CD4-positive, alpha-beta memory T cell (primary cell): ENCODE measurements at regions not wholly inside any gene's neighbourhood (a gene's known extent, or its start where the extent isn't known, plus 50 kb on each side); places are given as distances from the start of the nearest gene placed in this dataset.
A peak's percentile ranks its signal among the peaks of the same experiment; 100 is the strongest.

Source experiments
- CTCF ChIA-PET: fragments of 350-600 bp; sonication (Branson Sonifier 250); formaldehyde crosslinking; loops from one replicate; lab custom pipeline; 2021; ENCODE audit warnings: inconsistent platforms; ENCODE audit not compliant: partially characterized antibody; lab: Charles Lee
- POLR2A ChIA-PET: fragments of 350-600 bp; sonication (Branson Sonifier 250); formaldehyde crosslinking; loops from one replicate; lab custom pipeline; 2021; ENCODE audit not compliant: partially characterized antibody; lab: Charles Lee
- DNase-seq, 5 donors: peaks; one replicate each; pipeline versions ENCODE4 v3.0.0 to v3.0.0-alpha.2; 2020 to 2022; ENCODE audit warnings: mixed read lengths in 1 of 5
- H3K27ac ChIP-seq: one replicate; pipeline ENCODE4 v1.7.0; 2013; ENCODE audit warnings: low read depth, low read length
- H3K27me3 ChIP-seq: 2 replicates; pipeline ENCODE4 v1.7.0; 2013; ENCODE audit warnings: mild to moderate bottlenecking, low read length, moderate library complexity; ENCODE audit not compliant: insufficient read depth
- H3K36me3 ChIP-seq: 2 replicates; pipeline ENCODE4 v1.7.0; 2013; ENCODE audit warnings: mild to moderate bottlenecking, low read length, moderate library complexity; ENCODE audit not compliant: insufficient read depth
- H3K4me1 ChIP-seq: 2 replicates; pipeline ENCODE4 v1.7.0; 2013; ENCODE audit warnings: mild to moderate bottlenecking, low read length, moderate library complexity; ENCODE audit not compliant: insufficient read depth
- H3K4me3 ChIP-seq, 2 donors: one replicate each; pipeline ENCODE4 v1.7.0; 2013; ENCODE audit warnings: low read length in 2 of 2, mild to moderate bottlenecking in 1 of 2
- H3K9me3 ChIP-seq, 2 donors: one replicate each; pipeline ENCODE4 v1.7.0; 2013; ENCODE audit warnings: low read length in 2 of 2, control low read depth in 1 of 2; ENCODE audit not compliant: control insufficient read depth in 1 of 2
- H3K27ac Mint-ChIP-seq, 7 donors: one replicate each; pipeline ENCODE4 v1.8.0; 2020 to 2021; ENCODE audit warnings: mixed read lengths in 7 of 7, mild to moderate bottlenecking in 6 of 7, inconsistent platforms in 3 of 7, moderate library complexity in 3 of 7
- H3K27me3 Mint-ChIP-seq, 2 donors: one replicate each; pipeline ENCODE4 v1.8.0; 2020 to 2021; ENCODE audit warnings: mixed read lengths in 2 of 2
- H3K36me3 Mint-ChIP-seq, 2 donors: one replicate each; pipeline ENCODE4 v1.8.0; 2020 to 2021; ENCODE audit warnings: mixed read lengths in 2 of 2, inconsistent platforms in 1 of 2, mild to moderate bottlenecking in 1 of 2
- H3K4me1 Mint-ChIP-seq, 4 donors: one replicate each; pipeline ENCODE4 v1.8.0; 2020 to 2021; ENCODE audit warnings: mixed read lengths in 4 of 4, mild to moderate bottlenecking in 1 of 4
- H3K4me3 Mint-ChIP-seq, 8 donors: one replicate each; pipeline ENCODE4 v1.8.0; 2020 to 2021; ENCODE audit warnings: mixed read lengths in 8 of 8, mild to moderate bottlenecking in 7 of 8, moderate library complexity in 6 of 8, inconsistent platforms in 3 of 8
- H3K9me3 Mint-ChIP-seq, 8 donors: one replicate each; pipeline ENCODE4 v1.8.0; 2020 to 2021; ENCODE audit warnings: mixed read lengths in 8 of 8, mild to moderate bottlenecking in 5 of 8, inconsistent platforms in 3 of 8, moderate library complexity in 1 of 8
- intact Hi-C: fragments of 100-400 bp; cut with micrococcal nuclease; formaldehyde crosslinking; loops from one replicate; pipeline ENCODE4 v1.15.1; 2023

DNA sequence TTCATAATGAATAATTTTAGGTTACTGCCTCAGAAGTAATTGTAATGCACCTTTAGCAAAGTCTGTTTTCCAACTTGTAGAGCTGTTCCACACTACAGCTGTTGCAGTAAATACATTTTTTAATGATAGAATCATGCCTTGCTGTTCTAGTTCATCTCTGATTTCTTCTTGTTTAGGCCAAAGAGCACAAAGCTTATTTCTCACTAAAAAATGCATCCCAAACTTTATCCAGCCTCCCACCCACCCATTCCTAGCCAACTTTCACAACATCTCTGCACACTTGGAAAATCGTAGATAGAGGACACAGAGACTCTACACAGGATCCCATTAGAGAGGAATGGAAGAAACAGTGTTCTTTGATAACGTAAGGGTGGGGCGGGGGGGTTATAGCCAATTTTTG, 252.2 kb upstream of the DYNLRB2 start:
- Histone ChIP-seq H3K27me3 (no peaks in the 10 kb centered on the region), H3K9me3 (no peaks in the 10 kb centered on the region), H3K27ac (no peak overlapping the region), H3K4me1 (no peaks in the 10 kb centered on the region), H3K36me3 (no peaks in the 10 kb centered on the region), H3K4me3 (no peak overlapping the region)
- no peak for DNase-seq
- intact Hi-C loops, result no loop called here
- no peaks in the 10 kb centered on the region for H3K9me3 Mint-ChIP-seq
- peaks cover 7 to 10% of the 10 kb centered on the region in 2 donors for H3K27me3 Mint-ChIP-seq
- no peaks in the 10 kb centered on the region for H3K36me3 Mint-ChIP-seq
- no peak overlapping the region for H3K4me3 Mint-ChIP-seq
- ChIA-PET POLR2A (no interaction called here), CTCF (no interaction called here)
- H3K27ac Mint-ChIP-seq, result no peak overlapping the region
- H3K4me1 Mint-ChIP-seq, result no peaks in the 10 kb centered on the region

DNA sequence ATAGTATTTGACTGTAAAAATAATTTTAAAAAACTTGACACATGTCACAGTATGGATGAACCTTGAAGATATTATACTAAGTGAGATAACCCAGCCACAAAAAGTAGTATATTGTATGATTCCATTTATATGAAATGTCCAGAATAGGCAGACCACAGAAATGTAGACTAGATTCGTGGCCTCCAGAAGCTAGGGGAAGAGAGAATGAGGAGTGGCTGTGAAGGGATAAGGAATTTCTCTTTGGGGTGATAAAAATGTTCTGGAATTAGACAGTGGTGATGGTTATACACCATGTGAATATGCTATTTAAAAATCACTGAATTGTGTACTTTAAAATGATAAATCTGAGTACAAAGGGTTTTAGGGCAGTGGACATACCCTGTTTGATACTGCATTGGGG, 253.1 kb upstream of the DYNLRB2 start:
- no peaks in the 10 kb centered on the region for H3K36me3 Mint-ChIP-seq
- H3K27ac Mint-ChIP-seq, result no peak overlapping the region
- DNase-seq, result no peak
- no peaks in the 10 kb centered on the region for H3K4me1 ChIP-seq
- H3K4me3 ChIP-seq, result no peak overlapping the region
- no peaks in the 10 kb centered on the region for H3K4me1 Mint-ChIP-seq
- no peaks in the 10 kb centered on the region for H3K27me3 ChIP-seq
- no peaks in the 10 kb centered on the region for H3K9me3 Mint-ChIP-seq
- ChIA-PET POLR2A (no interaction called here), CTCF (no interaction called here)
- no peak overlapping the region for H3K4me3 Mint-ChIP-seq
- intact Hi-C loops, result no loop called here
- H3K27me3 Mint-ChIP-seq, result peaks cover 7 to 10% of the 10 kb centered on the region in 2 donors
- H3K36me3 ChIP-seq, result no peaks in the 10 kb centered on the region
- no peaks in the 10 kb centered on the region for H3K9me3 ChIP-seq
- H3K27ac ChIP-seq, result no peak overlapping the region

DNA sequence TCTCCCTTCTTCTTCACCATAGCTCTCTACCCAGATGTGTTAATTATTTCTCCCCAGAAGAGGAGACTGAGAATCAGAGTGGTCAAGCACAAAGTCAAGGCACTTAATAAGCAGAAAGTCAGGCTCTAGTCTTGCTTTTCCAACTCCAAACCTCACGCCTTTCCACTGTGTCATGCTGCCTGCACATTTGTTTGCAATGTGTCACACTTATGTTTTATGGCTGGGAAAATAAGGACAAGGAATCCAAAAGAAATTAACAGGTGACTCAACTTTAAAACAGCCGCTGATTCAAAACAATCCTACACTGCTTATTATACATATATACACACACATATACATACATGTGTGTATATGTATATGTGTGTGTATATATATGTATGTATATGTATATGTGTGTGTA, 255.7 kb upstream of the DYNLRB2 start:
- no peak overlapping the region for H3K4me3 Mint-ChIP-seq
- no peak overlapping the region for H3K4me3 ChIP-seq
- no peaks in the 10 kb centered on the region for H3K4me1 Mint-ChIP-seq
- no peak overlapping the region for H3K27ac ChIP-seq
- no peaks in the 10 kb centered on the region for H3K9me3 ChIP-seq
- no peak for DNase-seq
- H3K27me3 Mint-ChIP-seq, result peaks cover 3 to 8% of the 10 kb centered on the region in 2 donors
- CTCF ChIA-PET, result no interaction called here
- POLR2A ChIA-PET, result no interaction called here
- H3K4me1 ChIP-seq, result no peaks in the 10 kb centered on the region
- intact Hi-C loops, result no loop called here
- no peaks in the 10 kb centered on the region for H3K27me3 ChIP-seq
- no peaks in the 10 kb centered on the region for H3K36me3 ChIP-seq
- no peak overlapping the region for H3K27ac Mint-ChIP-seq
- H3K9me3 Mint-ChIP-seq, result no peaks in the 10 kb centered on the region
- no peaks in the 10 kb centered on the region for H3K36me3 Mint-ChIP-seq

DNA sequence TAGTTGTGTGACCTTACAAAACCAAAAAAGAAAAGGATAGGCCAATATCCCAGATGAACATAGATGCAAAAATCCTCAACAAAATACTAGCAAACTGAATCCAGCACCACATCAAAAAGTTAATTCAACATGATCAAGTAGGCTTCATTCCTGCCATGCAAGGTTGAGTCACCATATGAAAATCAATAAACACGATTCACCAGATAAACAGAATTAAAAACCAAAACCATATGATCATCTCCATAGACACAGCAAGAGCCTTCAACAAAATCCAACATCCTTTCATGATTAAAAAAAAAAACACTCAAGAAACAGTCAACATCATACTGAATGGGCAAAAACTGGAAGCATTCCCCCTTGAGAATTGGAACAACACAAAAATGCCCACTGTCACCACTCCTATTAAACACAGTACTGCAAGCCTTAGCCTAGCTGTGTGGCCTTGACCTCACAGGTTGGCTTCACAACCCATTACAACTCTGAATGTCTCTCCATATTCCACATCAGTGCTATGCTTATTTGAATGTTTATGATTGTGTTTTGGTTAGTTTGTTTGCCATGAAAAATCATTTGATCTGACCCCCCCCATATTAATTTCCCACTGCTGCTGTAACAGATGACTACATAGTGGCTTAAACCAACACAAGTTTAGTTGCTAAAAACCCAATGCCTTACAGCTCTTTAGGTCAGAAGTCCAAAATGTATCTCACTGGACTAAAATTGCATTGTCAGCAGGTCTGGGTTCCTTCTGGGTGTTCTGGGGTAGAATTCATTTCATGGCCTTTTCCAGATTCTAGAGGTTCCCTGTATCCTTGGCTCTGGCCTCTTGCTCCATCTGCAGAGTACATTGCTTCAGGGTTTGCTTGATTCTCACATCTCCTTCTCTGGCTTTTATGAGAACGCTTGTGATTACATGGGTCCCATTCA, 257.1 kb upstream of the DYNLRB2 start:
- DNase-seq, result no peak
- no peaks in the 10 kb centered on the region for H3K9me3 ChIP-seq
- peak overlapping the region in 1 of 8 donors; percentile 0 for H3K4me3 Mint-ChIP-seq
- H3K4me3 ChIP-seq, result no peak overlapping the region
- no peaks in the 10 kb centered on the region for H3K36me3 ChIP-seq
- H3K4me1 Mint-ChIP-seq, result no peaks in the 10 kb centered on the region
- POLR2A ChIA-PET, result no interaction called here
- no peak overlapping the region for H3K27ac Mint-ChIP-seq
- peaks cover 3 to 6% of the 10 kb centered on the region in 2 donors for H3K27me3 Mint-ChIP-seq
- no peaks in the 10 kb centered on the region for H3K4me1 ChIP-seq
- intact Hi-C loops, result no loop called here
- H3K9me3 Mint-ChIP-seq, result no peaks in the 10 kb centered on the region
- no peaks in the 10 kb centered on the region for H3K27me3 ChIP-seq
- H3K36me3 Mint-ChIP-seq, result no peaks in the 10 kb centered on the region
- H3K27ac ChIP-seq, result no peak overlapping the region
- CTCF ChIA-PET, result interaction anchor here (1.0 kb wide), 1 partner anchor 9 kb away, joined by 3 read pairs; no protein-coding TSS in a partner anchor

DNA sequence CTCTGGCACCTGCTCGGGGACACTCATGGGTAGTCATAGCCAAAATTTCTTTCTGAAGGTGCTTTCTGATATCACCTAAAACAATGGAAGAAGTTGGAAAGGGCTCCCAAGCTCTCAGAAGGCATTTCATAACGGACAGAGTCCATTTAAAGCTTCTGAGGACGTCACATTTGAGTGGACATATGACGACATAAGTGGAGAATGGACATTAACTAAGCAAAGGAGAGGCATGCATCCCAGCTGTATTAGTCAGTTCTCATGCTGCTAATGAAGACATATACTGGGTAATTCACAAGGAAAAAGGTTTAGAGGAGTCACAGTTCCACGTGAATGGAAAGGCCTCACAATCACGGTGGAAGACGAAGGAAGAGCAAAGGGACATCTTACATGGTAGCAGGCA, 260.2 kb upstream of the DYNLRB2 start:
- Histone ChIP-seq H3K4me3 (no peak overlapping the region), H3K27ac (no peak overlapping the region), H3K36me3 (no peaks in the 10 kb centered on the region), H3K9me3 (no peaks in the 10 kb centered on the region), H3K4me1 (no peaks in the 10 kb centered on the region), H3K27me3 (no peaks in the 10 kb centered on the region)
- Mint-ChIP-seq H3K27ac (no peak overlapping the region), H3K36me3 (no peaks in the 10 kb centered on the region), H3K9me3 (no peaks in the 10 kb centered on the region), H3K4me1 (no peaks in the 10 kb centered on the region), H3K27me3 (peaks cover 5 to 8% of the 10 kb centered on the region in 2 donors), H3K4me3 (no peak overlapping the region)
- intact Hi-C loops, result no loop called here
- ChIA-PET CTCF (no interaction called here), POLR2A (no interaction called here)
- DNase-seq, result no peak

DNA sequence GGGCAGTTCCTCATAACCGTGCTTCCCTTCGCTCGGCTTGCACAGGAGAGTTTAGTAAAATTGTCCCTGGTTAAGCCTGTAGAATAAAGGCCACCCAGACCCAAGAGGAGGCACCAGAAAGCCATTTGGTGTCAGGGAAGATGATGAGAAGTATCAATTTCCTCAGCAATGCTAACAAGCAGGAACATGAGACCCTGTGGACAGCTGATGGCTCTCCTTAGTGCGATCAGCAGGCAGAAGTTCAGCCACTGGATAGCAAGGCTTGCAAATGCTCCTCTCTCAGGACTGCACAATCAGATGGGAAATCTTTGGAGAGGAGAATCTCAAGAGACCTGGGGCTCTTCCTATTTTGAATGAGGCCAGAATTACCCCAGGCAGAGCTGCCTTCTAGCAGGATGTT, 261.1 kb upstream of the DYNLRB2 start:
- Mint-ChIP-seq H3K36me3 (no peaks in the 10 kb centered on the region), H3K27me3 (peaks cover 4 to 7% of the 10 kb centered on the region in 2 donors), H3K4me1 (no peaks in the 10 kb centered on the region), H3K9me3 (no peaks in the 10 kb centered on the region), H3K27ac (no peak overlapping the region), H3K4me3 (no peak overlapping the region)
- no peak for DNase-seq
- Histone ChIP-seq H3K4me1 (no peaks in the 10 kb centered on the region), H3K9me3 (no peaks in the 10 kb centered on the region), H3K27me3 (no peaks in the 10 kb centered on the region), H3K27ac (no peak overlapping the region), H3K36me3 (no peaks in the 10 kb centered on the region), H3K4me3 (no peak overlapping the region)
- intact Hi-C loops, result no loop called here
- ChIA-PET CTCF (no interaction called here), POLR2A (no interaction called here)

DNA sequence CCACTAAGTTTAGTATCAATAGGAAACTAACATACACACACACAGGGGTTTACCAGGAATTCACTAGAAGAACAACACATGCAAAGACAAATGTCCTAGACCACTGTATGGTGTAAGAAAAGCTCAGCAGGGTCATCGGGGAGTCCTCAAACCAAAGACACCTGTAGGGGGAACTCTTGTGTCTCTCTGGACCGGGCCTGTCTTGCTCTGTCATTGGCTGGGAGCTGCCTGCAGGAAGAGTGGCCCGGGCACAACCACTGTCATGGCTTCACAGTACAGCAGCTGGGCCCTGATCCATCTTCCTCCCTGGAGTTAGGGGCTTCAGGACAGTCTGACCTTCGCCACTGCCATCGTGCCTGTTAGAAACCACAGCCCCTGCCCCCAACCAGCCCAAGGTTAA, 263.6 kb upstream of the DYNLRB2 start:
- no peaks in the 10 kb centered on the region for H3K9me3 ChIP-seq
- H3K4me1 Mint-ChIP-seq, result no peaks in the 10 kb centered on the region
- no peaks in the 10 kb centered on the region for H3K36me3 ChIP-seq
- H3K9me3 Mint-ChIP-seq, result no peaks in the 10 kb centered on the region
- no peak overlapping the region for H3K27ac Mint-ChIP-seq
- ChIA-PET POLR2A (no interaction called here), CTCF (no interaction called here)
- H3K4me3 Mint-ChIP-seq, result no peak overlapping the region
- H3K27me3 ChIP-seq, result no peaks in the 10 kb centered on the region
- no peak overlapping the region for H3K27ac ChIP-seq
- intact Hi-C loops, result no loop called here
- peaks cover 6 to 10% of the 10 kb centered on the region in 2 donors for H3K27me3 Mint-ChIP-seq
- no peaks in the 10 kb centered on the region for H3K4me1 ChIP-seq
- no peak overlapping the region for H3K4me3 ChIP-seq
- no peaks in the 10 kb centered on the region for H3K36me3 Mint-ChIP-seq
- DNase-seq, result no peak
